ENCODE measurements at regions not wholly inside any gene's neighbourhood (a gene's known extent, or its start where the extent isn't known, plus 50 kb on each side); places are given as distances from the start of the nearest gene placed in this dataset.

- no peak for DNase-seq (ENCODE audit: low read depth)
These were observed 678.8 kb upstream of the NR3C2 start for GRCh38 chr4:149121023-149121404.

GRCh38 chr4:149120331-149121022 lies 678.3 kb upstream of the NR3C2 start:
- DNase-seq (ENCODE audit: low read depth): no peak

- no peak for DNase-seq (ENCODE audit: low read depth)
These were observed 674.6 kb upstream of the NR3C2 start for GRCh38 chr4:149116806-149117205.

GRCh38 chr4:149113804-149114430 lies 671.7 kb upstream of the NR3C2 start:
- DNase-seq (ENCODE audit: low read depth): no peak

- DNase-seq (ENCODE audit: low read depth): no peak
These were observed 669.9 kb upstream of the NR3C2 start for GRCh38 chr4:149112109-149112508.

GRCh38 chr4:149110481-149110880 lies 668.3 kb upstream of the NR3C2 start:
- DNase-seq (ENCODE audit: low read depth): no peak

- DNase-seq (ENCODE audit: low read depth): no peak
These were observed 666.4 kb upstream of the NR3C2 start for GRCh38 chr4:149108626-149109025.

GRCh38 chr4:149102765-149103164 lies 660.6 kb upstream of the NR3C2 start:
- DNase-seq (ENCODE audit: low read depth): no peak

- no peak for DNase-seq (ENCODE audit: low read depth)
These were observed 659.4 kb upstream of the NR3C2 start for GRCh38 chr4:149101649-149102048.

- DNase-seq (ENCODE audit: low read depth): no peak
These were observed 653.6 kb upstream of the NR3C2 start for GRCh38 chr4:149095811-149096210.

GRCh38 chr4:149095001-149095400 lies 652.8 kb upstream of the NR3C2 start:
- no peak for DNase-seq (ENCODE audit: low read depth)

GRCh38 chr4:149084144-149084543 lies 641.9 kb upstream of the NR3C2 start:
- DNase-seq (ENCODE audit: low read depth): no peak

- no peak for DNase-seq (ENCODE audit: low read depth)
These were observed 635.0 kb upstream of the NR3C2 start for GRCh38 chr4:149077181-149077580.

- DNase-seq (ENCODE audit: low read depth): no peak
These were observed 634.2 kb upstream of the NR3C2 start for GRCh38 chr4:149076401-149076800.

GRCh38 chr4:149072384-149072783 lies 630.2 kb upstream of the NR3C2 start:
- no peak for DNase-seq (ENCODE audit: low read depth)

GRCh38 chr4:149065753-149066152 lies 623.5 kb upstream of the NR3C2 start:
- DNase-seq (ENCODE audit: low read depth): no peak

GRCh38 chr4:149062997-149063396 lies 620.8 kb upstream of the NR3C2 start:
- no peak for DNase-seq (ENCODE audit: low read depth)

GRCh38 chr4:149057594-149057993 lies 615.4 kb upstream of the NR3C2 start:
- DNase-seq (ENCODE audit: low read depth): no peak

GRCh38 chr4:149056615-149057014 lies 614.4 kb upstream of the NR3C2 start:
- no peak for DNase-seq (ENCODE audit: low read depth)

GRCh38 chr4:149055624-149056023 lies 613.4 kb upstream of the NR3C2 start:
- DNase-seq (ENCODE audit: low read depth): no peak

- no peak for DNase-seq (ENCODE audit: low read depth)
These were observed 608.6 kb upstream of the NR3C2 start for GRCh38 chr4:149050840-149051239.

GRCh38 chr4:149048451-149049143 lies 606.4 kb upstream of the NR3C2 start:
- DNase-seq (ENCODE audit: low read depth): no peak

- DNase-seq (ENCODE audit: low read depth): no peak
These were observed 605.2 kb upstream of the NR3C2 start for GRCh38 chr4:149047368-149047767.
